GM18861 (cell line): ENCODE measurements at regions not wholly inside any gene's neighbourhood (a gene's known extent, or its start where the extent isn't known, plus 50 kb on each side); places are given as distances from the start of the nearest gene placed in this dataset.

Experiments used
- ATAC-seq: cut with Tn5 transposase; IDR thresholded peaks from one replicate; pipeline ENCODE4 v1.9.1; 2021; ENCODE audit not compliant: unreplicated experiment

- ATAC-seq, result no peak
Measured at GRCh38 chr5:66467564-66467963, 128.6 kb upstream of the MAST4 start.

- no peak for ATAC-seq
Measured at GRCh38 chr5:66469684-66470083, 126.5 kb upstream of the MAST4 start.

- ATAC-seq, result no peak
Measured at GRCh38 chr5:66472010-66472409, 124.2 kb upstream of the MAST4 start.

- ATAC-seq, result no peak
Measured at GRCh38 chr5:66475731-66476130, 120.5 kb upstream of the MAST4 start.

GRCh38 chr5:66477596-66477995, 118.6 kb upstream of the MAST4 start:
- ATAC-seq, result no peak

- ATAC-seq, result no peak
Measured at GRCh38 chr5:66494437-66494836, 101.8 kb upstream of the MAST4 start.

- no peak for ATAC-seq
Measured at GRCh38 chr5:66498791-66499207, 97.4 kb upstream of the MAST4 start.

GRCh38 chr5:66503203-66503789, 92.9 kb upstream of the MAST4 start:
- no peak for ATAC-seq

GRCh38 chr5:66507106-66507505, 89.1 kb upstream of the MAST4 start:
- no peak for ATAC-seq

- ATAC-seq, result no peak
Measured at GRCh38 chr5:66511491-66511890, 84.7 kb upstream of the MAST4 start.

GRCh38 chr5:66513130-66513529, 83.1 kb upstream of the MAST4 start:
- no peak for ATAC-seq

- no peak for ATAC-seq
Measured at GRCh38 chr5:66515209-66515608, 81.0 kb upstream of the MAST4 start.

- ATAC-seq, result no peak
Measured at GRCh38 chr5:66516550-66516949, 79.6 kb upstream of the MAST4 start.

- ATAC-seq, result no peak
Measured at GRCh38 chr5:66517351-66517750, 78.8 kb upstream of the MAST4 start.

GRCh38 chr5:66518052-66518451, 78.1 kb upstream of the MAST4 start:
- ATAC-seq, result no peak

GRCh38 chr5:66518753-66519152, 77.4 kb upstream of the MAST4 start:
- no peak for ATAC-seq

- ATAC-seq, result no peak
Measured at GRCh38 chr5:66519626-66520025, 76.6 kb upstream of the MAST4 start.

GRCh38 chr5:66520854-66521253, 75.3 kb upstream of the MAST4 start:
- no peak for ATAC-seq

GRCh38 chr5:66527478-66528035, 68.6 kb upstream of the MAST4 start:
- ATAC-seq, result no peak

GRCh38 chr5:66529182-66529581, 67.0 kb upstream of the MAST4 start:
- ATAC-seq, result no peak

- no peak for ATAC-seq
Measured at GRCh38 chr5:66529704-66530103, 66.5 kb upstream of the MAST4 start.

GRCh38 chr5:66538126-66538525, 58.1 kb upstream of the MAST4 start:
- ATAC-seq, result no peak

- ATAC-seq, result no peak
Measured at GRCh38 chr5:66538531-66538930, 57.7 kb upstream of the MAST4 start.
